GM12872 (cell line): ENCODE measurements at regions not wholly inside any gene's neighbourhood (a gene's known extent, or its start where the extent isn't known, plus 50 kb on each side); places are given as distances from the start of the nearest gene placed in this dataset.

Source experiments
- TF ChIP-seq, protein P1 (sequence below): IDR thresholded peaks from 3 replicates; pipeline ENCODE4 v1.5.1; 2011; ENCODE audit warnings: low read depth, mild to moderate bottlenecking, low read length, moderate library complexity; ENCODE audit not compliant: insufficient read depth

DNA sequence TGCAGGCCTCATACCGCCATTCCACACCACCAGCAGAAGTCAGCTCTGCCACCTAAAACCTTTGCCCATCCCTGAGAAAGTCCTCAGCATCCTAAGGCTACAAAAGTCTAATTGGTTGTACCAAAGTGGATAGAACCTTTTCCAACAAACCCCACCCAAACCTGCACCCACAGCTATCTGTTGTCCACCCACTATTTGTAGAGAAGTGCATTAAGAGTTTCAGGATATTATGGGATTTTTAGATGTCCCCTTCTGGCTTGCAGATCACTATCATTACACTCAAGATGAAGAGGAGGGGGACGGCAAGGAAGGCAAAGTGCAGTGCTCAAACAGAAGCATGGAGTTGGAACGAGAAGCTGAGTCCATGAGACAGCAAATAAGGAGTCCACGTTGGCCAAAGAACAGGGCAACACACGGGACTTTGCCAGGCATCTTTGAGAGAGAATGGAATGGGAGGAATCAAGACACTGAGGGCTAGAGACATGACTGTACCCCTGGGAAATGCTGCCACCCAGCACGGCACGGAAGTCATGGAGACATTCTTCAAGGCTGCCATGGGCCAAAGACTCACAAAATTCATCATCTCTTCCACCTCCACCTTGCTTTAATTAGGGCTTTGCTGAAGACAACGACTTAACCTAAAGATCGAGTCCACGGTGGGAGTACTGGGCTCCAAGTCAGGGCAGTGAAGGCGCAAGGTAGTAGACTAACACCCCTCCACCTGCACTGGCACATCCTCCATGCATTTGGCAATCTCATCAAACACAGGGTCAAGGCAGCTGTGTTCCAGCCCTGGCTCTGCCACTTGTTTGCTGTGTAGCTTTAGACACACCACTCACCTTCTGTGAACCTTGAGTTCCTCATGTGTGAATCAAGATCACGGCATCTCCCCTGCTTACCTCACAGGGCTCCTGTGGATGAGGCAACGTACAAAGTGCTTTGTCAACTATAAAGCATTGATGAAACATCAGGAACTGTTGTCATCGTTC is 112.9 kb upstream of the TMEM45B start:
- TF ChIP-seq, protein P1, sequence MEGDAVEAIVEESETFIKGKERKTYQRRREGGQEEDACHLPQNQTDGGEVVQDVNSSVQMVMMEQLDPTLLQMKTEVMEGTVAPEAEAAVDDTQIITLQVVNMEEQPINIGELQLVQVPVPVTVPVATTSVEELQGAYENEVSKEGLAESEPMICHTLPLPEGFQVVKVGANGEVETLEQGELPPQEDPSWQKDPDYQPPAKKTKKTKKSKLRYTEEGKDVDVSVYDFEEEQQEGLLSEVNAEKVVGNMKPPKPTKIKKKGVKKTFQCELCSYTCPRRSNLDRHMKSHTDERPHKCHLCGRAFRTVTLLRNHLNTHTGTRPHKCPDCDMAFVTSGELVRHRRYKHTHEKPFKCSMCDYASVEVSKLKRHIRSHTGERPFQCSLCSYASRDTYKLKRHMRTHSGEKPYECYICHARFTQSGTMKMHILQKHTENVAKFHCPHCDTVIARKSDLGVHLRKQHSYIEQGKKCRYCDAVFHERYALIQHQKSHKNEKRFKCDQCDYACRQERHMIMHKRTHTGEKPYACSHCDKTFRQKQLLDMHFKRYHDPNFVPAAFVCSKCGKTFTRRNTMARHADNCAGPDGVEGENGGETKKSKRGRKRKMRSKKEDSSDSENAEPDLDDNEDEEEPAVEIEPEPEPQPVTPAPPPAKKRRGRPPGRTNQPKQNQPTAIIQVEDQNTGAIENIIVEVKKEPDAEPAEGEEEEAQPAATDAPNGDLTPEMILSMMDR, result no peak

DNA sequence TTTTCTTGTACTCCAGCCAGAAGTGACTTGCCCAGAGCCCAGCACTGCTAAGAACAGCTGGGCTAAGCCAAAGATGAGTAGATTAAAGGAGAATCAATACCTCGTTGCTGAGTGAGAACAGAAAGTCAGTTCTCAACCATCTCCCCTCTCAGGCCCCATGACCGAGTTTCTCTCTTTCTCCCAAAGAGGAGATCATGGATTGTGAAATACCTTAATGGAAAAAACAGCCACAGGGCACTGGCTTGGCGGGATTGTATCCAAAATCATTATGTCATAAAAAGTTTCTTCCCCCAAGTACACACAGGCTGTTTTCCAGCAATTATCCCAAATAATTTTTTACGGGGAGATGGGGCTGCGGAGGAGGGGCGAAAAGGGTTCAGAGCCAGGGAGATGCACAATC is 111.8 kb upstream of the TMEM45B start:
- TF ChIP-seq, protein P1, result no peak

DNA sequence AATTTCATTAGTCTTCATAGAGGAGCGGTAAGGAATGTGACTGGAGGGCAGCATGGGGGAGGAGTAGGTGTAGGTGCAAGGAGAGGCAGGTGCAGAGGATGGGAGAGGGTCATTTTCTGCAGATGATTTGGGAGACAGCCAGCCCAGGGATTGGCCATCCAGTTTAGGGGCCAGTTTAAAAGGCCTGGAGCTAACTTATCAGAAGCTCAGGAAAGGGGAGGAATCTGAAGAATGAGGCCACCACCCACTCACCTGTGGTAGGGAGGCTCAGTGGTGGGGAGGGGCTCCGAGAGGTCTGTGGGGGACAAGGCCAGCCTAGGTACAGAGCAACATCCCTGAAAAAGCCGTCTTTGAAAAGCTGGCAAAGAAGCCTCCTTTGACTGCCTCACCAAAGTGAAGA is 110.8 kb upstream of the TMEM45B start:
- TF ChIP-seq, protein P1, result no peak

DNA sequence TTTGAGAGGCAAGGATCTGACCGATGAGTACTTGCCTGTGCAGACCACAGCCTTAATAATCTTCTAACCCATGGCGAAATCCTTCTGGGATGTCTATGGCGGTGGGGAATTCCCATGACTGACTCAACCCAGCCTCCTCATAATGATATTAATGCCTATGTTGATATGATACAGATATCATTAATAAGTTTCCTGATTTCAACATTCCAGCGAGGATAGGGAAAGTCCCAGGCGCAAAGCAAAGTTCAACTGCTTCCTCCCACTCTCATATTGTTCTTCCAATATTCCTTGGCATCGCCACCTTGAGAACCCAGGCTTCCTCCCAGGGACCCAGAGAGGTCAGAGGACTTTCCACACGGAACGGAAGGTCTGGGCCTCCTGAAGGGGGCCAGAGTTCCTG is 110.3 kb upstream of the TMEM45B start:
- TF ChIP-seq, protein P1, result no peak

DNA sequence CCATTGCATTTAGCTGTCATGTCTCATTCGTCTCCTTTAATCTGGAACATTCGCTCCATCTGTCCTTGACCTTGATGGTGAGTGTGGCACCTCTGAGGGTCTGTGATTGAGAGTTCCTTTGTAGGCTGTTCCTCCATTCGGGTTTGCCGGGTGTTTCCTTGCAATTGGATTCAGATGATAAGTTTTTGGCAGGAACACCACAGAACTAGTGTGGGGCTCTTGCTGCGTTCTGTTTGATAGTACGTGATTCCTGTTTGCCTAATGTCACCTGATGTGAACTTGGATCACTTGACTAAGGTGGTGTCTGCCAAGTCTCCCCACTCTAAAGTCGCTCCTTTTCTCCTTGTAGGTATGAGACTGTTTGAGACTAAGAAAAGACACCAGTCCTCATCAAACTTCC is 109.7 kb upstream of the TMEM45B start:
- TF ChIP-seq, protein P1, result no peak

DNA sequence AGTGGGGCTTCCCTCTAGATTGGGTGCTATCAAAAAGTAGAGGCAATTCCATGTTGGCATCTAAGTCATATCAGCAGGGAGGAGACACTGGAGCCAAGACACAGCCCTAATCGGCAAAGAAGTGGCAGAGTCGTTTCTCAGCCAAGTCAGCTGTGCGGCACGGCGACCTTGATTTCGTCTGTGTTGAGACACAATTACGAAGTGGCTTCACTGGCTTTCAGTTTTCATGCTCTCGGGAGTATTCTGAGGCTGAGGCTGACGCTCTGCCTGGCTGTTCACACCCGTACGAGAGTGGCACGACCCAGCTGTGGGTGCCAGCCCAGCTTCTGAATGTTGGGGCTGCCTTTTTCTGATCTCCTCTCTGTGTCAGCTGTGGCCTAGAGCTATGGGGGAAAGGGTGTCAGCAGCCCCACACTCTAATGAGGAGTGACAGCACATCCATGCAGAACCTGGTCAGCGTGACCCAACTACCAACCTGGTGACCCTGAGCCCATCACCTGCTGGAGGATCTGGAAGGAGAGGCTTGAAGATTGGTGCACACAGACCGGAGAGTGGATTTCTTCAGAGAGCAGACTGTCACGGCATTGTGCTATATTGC is 105.7 kb upstream of the TMEM45B start:
- TF ChIP-seq, protein P1, result no peak

DNA sequence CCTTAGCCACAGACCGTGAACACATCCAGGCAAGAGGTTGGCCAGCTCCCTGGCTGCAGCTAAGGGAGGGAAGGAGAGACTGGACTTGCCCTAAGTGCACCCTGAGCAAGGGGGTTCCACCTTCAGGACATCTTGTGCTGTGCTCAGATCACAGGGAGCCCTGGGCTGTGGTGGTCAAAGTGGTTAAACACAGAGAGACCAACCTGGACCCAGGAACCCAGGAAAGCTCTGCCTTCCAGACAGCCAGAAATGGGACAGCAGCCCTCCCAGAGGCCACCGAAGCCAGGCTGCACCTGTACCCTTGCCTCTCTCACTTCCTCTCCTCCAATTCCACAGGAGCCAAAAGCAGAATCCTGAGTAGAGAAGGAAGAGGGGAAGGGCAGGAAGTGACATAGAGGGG is 105.2 kb upstream of the TMEM45B start:
- TF ChIP-seq, protein P1, result no peak
